ENCODE measurements at regions not wholly inside any gene's neighbourhood (a gene's known extent, or its start where the extent isn't known, plus 50 kb on each side); places are given as distances from the start of the nearest gene placed in this dataset.

GRCh38 chr13:27327633-27328032 is 57.0 kb downstream of the RASL11A start:
- no peak for TF ChIP-seq CTCF (IDR thresholded peaks at IDR 0.05; ENCODE audit: borderline replicate concordance, extremely low read depth, low read length, poor library complexity, severe bottlenecking)
- TF ChIP-seq EZH2 (IDR thresholded peaks at IDR 0.05; ENCODE audit: borderline replicate concordance, low read depth, low read length, severe bottlenecking) = no peak
